ENCODE measurements at regions not wholly inside any gene's neighbourhood (a gene's known extent, or its start where the extent isn't known, plus 50 kb on each side); places are given as distances from the start of the nearest gene placed in this dataset.

DNA sequence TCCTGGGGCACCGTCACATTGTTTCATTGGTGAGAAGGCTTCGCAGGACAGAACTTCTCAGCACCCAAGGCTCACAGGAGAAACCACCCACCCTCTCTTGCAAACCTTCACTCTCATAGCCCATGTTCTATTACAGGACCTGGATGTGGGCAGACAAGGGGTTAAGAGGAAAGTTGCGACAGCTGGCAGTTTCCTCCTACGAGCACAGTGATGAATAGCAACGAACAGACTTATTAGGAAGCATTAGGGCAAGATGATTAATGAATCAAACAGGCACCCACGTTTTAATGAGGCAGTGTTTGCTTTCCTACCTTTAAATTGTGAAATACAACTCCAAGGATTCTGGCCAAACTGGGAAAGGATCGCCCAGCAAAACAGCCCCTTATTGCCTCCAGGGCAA, 339.3 kb downstream of the DRD1 start:
- Histone ChIP-seq H3K79me1 (ENCODE audit: low read depth in 1 of 2, low read length in 2 of 2) (no peaks in the 10 kb centered on the region), H3K9me3 (ENCODE audit: control insufficient read depth, insufficient read depth, low read length) (no peaks in the 10 kb centered on the region), H3K27ac (ENCODE audit: insufficient read depth, low read length) (no peak overlapping the region), H3K27me3 (ENCODE audit: control insufficient read depth, insufficient read depth, low read length) (no peaks in the 10 kb centered on the region; the same call in 1 of the 2 replicates), H2BK15ac (ENCODE audit: low read depth, low read length) (no peak overlapping the region), H3K9ac (ENCODE audit: low read depth, low read length) (no peak overlapping the region), H3K23ac (ENCODE audit: low read depth, low read length) (no peak overlapping the region), H4K8ac (ENCODE audit: low read depth in 2 of 2, low read length in 2 of 2) (no peak overlapping the region), H3K4me2 (ENCODE audit: low read depth, low read length) (no peak overlapping the region), H2BK5ac (ENCODE audit: low read depth, low read length, poor library complexity, severe bottlenecking) (no peak overlapping the region), H2BK120ac (ENCODE audit: low read depth, low read length) (no peak overlapping the region), H3K9me1 (ENCODE audit: insufficient read depth, low read length) (no peaks in the 10 kb centered on the region), H2AK5ac (ENCODE audit: low read depth, low read length) (no peak overlapping the region), H3K56ac (ENCODE audit: extremely low read depth, insufficient read depth, low read length) (no peak overlapping the region), H3K4ac (ENCODE audit: low read depth, low read length) (no peak overlapping the region), H3K36me3 (ENCODE audit: control insufficient read depth, insufficient read depth, low read length) (no peaks in the 10 kb centered on the region), H2AK9ac (replicated peaks; ENCODE audit: low read depth, low read length, poor library complexity) (no peak overlapping the region), H2BK20ac (ENCODE audit: low read depth, low read length) (no peak overlapping the region), H3K14ac (replicated peaks; ENCODE audit: low read depth, low read length) (no peak overlapping the region), H4K5ac (ENCODE audit: low read depth, low read length) (no peak overlapping the region), H2AFZ (replicated peaks; ENCODE audit: low read length, poor library complexity) (no peak overlapping the region), H4K91ac (ENCODE audit: insufficient read depth, low read depth, low read length) (no peak overlapping the region), H4K20me1 (ENCODE audit: insufficient read depth, low read length) (no peaks in the 10 kb centered on the region), H3K4me3 (ENCODE audit: insufficient read depth, low read depth, low read length) (no peak overlapping the region), H3K18ac (ENCODE audit: low read depth, low read length) (no peak overlapping the region), H3K4me1 (ENCODE audit: control insufficient read depth, insufficient read depth, low read length) (no peaks in the 10 kb centered on the region)
- intact Hi-C loops (cut with micrococcal nuclease), result no loop called here
- no TSS peak for BruUV-seq (replicated peaks)
- CTCF ChIA-PET, result no interaction called here
- no peak for DNase-seq
- WGBS, 2 experiments (ENCODE audit: extremely low coverage in 2 of 2, insufficient read length in 1 of 2), result no CpG with 5 or more reads among the region's 7 CpGs
- in situ Hi-C loops (cut with MboI; ENCODE audit: low sequenced_read_pairs), result no loop called here
- ATAC-seq (ENCODE audit: low read depth), result no peak
- POLR2A ChIA-PET (ENCODE audit: unreplicated experiment), result no interaction called here
- no peak for TF ChIP-seq CEBPB (IDR thresholded peaks at IDR 0.05; ENCODE audit: low read depth, low read length)
- no peak for TF ChIP-seq MAFK (IDR thresholded peaks at IDR 0.05; ENCODE audit: low read depth, low read length)
- no peak for TF ChIP-seq RFX5 (IDR thresholded peaks at IDR 0.05; ENCODE audit: low read depth, low read length)
- TF ChIP-seq, protein P1, sequence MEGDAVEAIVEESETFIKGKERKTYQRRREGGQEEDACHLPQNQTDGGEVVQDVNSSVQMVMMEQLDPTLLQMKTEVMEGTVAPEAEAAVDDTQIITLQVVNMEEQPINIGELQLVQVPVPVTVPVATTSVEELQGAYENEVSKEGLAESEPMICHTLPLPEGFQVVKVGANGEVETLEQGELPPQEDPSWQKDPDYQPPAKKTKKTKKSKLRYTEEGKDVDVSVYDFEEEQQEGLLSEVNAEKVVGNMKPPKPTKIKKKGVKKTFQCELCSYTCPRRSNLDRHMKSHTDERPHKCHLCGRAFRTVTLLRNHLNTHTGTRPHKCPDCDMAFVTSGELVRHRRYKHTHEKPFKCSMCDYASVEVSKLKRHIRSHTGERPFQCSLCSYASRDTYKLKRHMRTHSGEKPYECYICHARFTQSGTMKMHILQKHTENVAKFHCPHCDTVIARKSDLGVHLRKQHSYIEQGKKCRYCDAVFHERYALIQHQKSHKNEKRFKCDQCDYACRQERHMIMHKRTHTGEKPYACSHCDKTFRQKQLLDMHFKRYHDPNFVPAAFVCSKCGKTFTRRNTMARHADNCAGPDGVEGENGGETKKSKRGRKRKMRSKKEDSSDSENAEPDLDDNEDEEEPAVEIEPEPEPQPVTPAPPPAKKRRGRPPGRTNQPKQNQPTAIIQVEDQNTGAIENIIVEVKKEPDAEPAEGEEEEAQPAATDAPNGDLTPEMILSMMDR (conservative IDR thresholded peaks at IDR 0.05; ENCODE audit: low read depth, low read length), result no peak
- TF ChIP-seq, protein P2, sequence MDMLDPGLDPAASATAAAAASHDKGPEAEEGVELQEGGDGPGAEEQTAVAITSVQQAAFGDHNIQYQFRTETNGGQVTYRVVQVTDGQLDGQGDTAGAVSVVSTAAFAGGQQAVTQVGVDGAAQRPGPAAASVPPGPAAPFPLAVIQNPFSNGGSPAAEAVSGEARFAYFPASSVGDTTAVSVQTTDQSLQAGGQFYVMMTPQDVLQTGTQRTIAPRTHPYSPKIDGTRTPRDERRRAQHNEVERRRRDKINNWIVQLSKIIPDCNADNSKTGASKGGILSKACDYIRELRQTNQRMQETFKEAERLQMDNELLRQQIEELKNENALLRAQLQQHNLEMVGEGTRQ (IDR thresholded peaks at IDR 0.05; ENCODE audit: low read depth, low read length), result no peak
- no peak for TF ChIP-seq SMC3 (IDR thresholded peaks at IDR 0.05; ENCODE audit: low read depth, low read length)
- TF ChIP-seq, protein P3, sequence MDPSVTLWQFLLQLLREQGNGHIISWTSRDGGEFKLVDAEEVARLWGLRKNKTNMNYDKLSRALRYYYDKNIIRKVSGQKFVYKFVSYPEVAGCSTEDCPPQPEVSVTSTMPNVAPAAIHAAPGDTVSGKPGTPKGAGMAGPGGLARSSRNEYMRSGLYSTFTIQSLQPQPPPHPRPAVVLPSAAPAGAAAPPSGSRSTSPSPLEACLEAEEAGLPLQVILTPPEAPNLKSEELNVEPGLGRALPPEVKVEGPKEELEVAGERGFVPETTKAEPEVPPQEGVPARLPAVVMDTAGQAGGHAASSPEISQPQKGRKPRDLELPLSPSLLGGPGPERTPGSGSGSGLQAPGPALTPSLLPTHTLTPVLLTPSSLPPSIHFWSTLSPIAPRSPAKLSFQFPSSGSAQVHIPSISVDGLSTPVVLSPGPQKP (IDR thresholded peaks at IDR 0.05; ENCODE audit: borderline replicate concordance, low read depth, low read length), result no peak
- TF ChIP-seq CHD1 (IDR thresholded peaks at IDR 0.05; ENCODE audit: low read depth, low read length), result no peak
- no peak for TF ChIP-seq RCOR1 (IDR thresholded peaks at IDR 0.05; ENCODE audit: insufficient replicate concordance, low read length)
- dilution Hi-C loops (cut with HindIII; ENCODE audit: low sequenced_read_pairs, unreplicated experiment), result no loop called here
